ENCODE measurements at regions not wholly inside any gene's neighbourhood (a gene's known extent, or its start where the extent isn't known, plus 50 kb on each side); places are given as distances from the start of the nearest gene placed in this dataset.
A peak's percentile ranks its signal among the peaks of the same experiment; 100 is the strongest.

- H3K79me2 ChIP-seq (replicated peaks; ENCODE audit: insufficient read depth): no peaks in the 10 kb centered on the region
- peak overlapping the region; percentile 87 for H3K27ac Mint-ChIP-seq
- H3K9me2 ChIP-seq (ENCODE audit: insufficient read depth): peaks cover 4% of the 10 kb centered on the region; the same call in 1 of the 2 replicates
- H2AFZ ChIP-seq: no peak overlapping the region
- no peak overlapping the region for H3K4me2 ChIP-seq
- H3K36me3 Mint-ChIP-seq (ENCODE audit: low read depth): no peaks in the 10 kb centered on the region
- peaks cover 28% of the 10 kb centered on the region for H3K4me1 ChIP-seq (ENCODE audit: insufficient read depth)
- H3K4me3 ChIP-seq: no peak overlapping the region
- H3K4me3 Mint-ChIP-seq: no peak overlapping the region
- peaks cover 1% of the 10 kb centered on the region for H3K27me3 Mint-ChIP-seq (ENCODE audit: insufficient read depth, low read depth, poor library complexity)
- H3K27me3 ChIP-seq (ENCODE audit: insufficient read depth): no peaks in the 10 kb centered on the region
- H3K4me1 Mint-ChIP-seq: peaks cover 24% of the 10 kb centered on the region
- no peaks in the 10 kb centered on the region for H3K9me3 Mint-ChIP-seq
- no peaks in the 10 kb centered on the region for H3K36me3 ChIP-seq (ENCODE audit: insufficient read depth)
- H4K20me1 ChIP-seq (replicated peaks; ENCODE audit: insufficient read depth): no peaks in the 10 kb centered on the region
- TF ChIP-seq NANOG (IDR thresholded peaks at IDR 0.05; ENCODE audit: borderline replicate concordance) (no peak), JUNB (IDR thresholded peaks at IDR 0.05; ENCODE audit: unreplicated experiment) (no peak), POLR2AphosphoS5 (IDR thresholded peaks at IDR 0.05; ENCODE audit: low read depth) (no peak), CTCF (conservative IDR thresholded peaks at IDR 0.05; ENCODE audit: low read depth in 2 of 2) (no peak), ZNF114 (CRISPR knock-in tag; IDR thresholded peaks at IDR 0.05) (no peak), ETS1 (IDR thresholded peaks at IDR 0.05) (no peak), EZH2phosphoT487 (IDR thresholded peaks at IDR 0.05; ENCODE audit: unreplicated experiment) (no peak), STAT1 (IDR thresholded peaks at IDR 0.05; ENCODE audit: unreplicated experiment) (no peak), CREB1 (CRISPR knock-in tag; IDR thresholded peaks at IDR 0.05; ENCODE audit: low read depth) (no peak), EZH2 (IDR thresholded peaks at IDR 0.05; ENCODE audit: low read depth, unreplicated experiment) (no peak), ZNF331 (CRISPR knock-in tag; IDR thresholded peaks at IDR 0.05; ENCODE audit: low read depth) (no peak)
- TF ChIP-seq, protein P1, sequence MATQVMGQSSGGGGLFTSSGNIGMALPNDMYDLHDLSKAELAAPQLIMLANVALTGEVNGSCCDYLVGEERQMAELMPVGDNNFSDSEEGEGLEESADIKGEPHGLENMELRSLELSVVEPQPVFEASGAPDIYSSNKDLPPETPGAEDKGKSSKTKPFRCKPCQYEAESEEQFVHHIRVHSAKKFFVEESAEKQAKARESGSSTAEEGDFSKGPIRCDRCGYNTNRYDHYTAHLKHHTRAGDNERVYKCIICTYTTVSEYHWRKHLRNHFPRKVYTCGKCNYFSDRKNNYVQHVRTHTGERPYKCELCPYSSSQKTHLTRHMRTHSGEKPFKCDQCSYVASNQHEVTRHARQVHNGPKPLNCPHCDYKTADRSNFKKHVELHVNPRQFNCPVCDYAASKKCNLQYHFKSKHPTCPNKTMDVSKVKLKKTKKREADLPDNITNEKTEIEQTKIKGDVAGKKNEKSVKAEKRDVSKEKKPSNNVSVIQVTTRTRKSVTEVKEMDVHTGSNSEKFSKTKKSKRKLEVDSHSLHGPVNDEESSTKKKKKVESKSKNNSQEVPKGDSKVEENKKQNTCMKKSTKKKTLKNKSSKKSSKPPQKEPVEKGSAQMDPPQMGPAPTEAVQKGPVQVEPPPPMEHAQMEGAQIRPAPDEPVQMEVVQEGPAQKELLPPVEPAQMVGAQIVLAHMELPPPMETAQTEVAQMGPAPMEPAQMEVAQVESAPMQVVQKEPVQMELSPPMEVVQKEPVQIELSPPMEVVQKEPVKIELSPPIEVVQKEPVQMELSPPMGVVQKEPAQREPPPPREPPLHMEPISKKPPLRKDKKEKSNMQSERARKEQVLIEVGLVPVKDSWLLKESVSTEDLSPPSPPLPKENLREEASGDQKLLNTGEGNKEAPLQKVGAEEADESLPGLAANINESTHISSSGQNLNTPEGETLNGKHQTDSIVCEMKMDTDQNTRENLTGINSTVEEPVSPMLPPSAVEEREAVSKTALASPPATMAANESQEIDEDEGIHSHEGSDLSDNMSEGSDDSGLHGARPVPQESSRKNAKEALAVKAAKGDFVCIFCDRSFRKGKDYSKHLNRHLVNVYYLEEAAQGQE (IDR thresholded peaks at IDR 0.05; ENCODE audit: unreplicated experiment): no peak
- TF ChIP-seq, protein P2, sequence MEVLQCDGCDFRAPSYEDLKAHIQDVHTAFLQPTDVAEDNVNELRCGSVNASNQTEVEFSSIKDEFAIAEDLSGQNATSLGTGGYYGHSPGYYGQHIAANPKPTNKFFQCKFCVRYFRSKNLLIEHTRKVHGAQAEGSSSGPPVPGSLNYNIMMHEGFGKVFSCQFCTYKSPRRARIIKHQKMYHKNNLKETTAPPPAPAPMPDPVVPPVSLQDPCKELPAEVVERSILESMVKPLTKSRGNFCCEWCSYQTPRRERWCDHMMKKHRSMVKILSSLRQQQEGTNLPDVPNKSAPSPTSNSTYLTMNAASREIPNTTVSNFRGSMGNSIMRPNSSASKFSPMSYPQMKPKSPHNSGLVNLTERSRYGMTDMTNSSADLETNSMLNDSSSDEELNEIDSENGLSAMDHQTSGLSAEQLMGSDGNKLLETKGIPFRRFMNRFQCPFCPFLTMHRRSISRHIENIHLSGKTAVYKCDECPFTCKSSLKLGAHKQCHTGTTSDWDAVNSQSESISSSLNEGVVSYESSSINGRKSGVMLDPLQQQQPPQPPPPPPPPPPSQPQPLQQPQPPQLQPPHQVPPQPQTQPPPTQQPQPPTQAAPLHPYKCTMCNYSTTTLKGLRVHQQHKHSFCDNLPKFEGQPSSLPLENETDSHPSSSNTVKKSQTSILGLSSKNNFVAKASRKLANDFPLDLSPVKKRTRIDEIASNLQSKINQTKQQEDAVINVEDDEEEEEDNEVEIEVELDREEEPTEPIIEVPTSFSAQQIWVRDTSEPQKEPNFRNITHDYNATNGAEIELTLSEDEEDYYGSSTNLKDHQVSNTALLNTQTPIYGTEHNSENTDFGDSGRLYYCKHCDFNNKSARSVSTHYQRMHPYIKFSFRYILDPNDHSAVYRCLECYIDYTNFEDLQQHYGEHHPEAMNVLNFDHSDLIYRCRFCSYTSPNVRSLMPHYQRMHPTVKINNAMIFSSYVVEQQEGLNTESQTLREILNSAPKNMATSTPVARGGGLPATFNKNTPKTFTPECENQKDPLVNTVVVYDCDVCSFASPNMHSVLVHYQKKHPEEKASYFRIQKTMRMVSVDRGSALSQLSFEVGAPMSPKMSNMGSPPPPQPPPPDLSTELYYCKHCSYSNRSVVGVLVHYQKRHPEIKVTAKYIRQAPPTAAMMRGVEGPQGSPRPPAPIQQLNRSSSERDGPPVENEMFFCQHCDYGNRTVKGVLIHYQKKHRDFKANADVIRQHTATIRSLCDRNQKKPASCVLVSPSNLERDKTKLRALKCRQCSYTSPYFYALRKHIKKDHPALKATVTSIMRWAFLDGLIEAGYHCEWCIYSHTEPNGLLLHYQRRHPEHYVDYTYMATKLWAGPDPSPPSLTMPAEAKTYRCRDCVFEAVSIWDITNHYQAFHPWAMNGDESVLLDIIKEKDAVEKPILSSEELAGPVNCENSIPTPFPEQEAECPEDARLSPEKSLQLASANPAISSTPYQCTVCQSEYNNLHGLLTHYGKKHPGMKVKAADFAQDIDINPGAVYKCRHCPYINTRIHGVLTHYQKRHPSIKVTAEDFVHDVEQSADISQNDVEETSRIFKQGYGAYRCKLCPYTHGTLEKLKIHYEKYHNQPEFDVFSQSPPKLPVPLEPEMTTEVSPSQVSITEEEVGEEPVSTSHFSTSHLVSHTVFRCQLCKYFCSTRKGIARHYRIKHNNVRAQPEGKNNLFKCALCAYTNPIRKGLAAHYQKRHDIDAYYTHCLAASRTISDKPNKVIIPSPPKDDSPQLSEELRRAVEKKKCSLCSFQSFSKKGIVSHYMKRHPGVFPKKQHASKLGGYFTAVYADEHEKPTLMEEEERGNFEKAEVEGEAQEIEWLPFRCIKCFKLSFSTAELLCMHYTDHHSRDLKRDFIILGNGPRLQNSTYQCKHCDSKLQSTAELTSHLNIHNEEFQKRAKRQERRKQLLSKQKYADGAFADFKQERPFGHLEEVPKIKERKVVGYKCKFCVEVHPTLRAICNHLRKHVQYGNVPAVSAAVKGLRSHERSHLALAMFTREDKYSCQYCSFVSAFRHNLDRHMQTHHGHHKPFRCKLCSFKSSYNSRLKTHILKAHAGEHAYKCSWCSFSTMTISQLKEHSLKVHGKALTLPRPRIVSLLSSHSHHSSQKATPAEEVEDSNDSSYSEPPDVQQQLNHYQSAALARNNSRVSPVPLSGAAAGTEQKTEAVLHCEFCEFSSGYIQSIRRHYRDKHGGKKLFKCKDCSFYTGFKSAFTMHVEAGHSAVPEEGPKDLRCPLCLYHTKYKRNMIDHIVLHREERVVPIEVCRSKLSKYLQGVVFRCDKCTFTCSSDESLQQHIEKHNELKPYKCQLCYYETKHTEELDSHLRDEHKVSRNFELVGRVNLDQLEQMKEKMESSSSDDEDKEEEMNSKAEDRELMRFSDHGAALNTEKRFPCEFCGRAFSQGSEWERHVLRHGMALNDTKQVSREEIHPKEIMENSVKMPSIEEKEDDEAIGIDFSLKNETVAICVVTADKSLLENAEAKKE (CRISPR knock-in tag; IDR thresholded peaks at IDR 0.05): no peak
- H3F3A ChIP-seq (replicated peaks; ENCODE audit: low read depth): no peaks in the 10 kb centered on the region
- no peak for ATAC-seq
- no peak overlapping the region for H3K27ac ChIP-seq (ENCODE audit: low read depth)
- no peak for DNase-seq (ENCODE audit: low spot score)
Measured at GRCh38 chr11:26144911-26145310, 187.0 kb upstream of the ANO3 start.

Data from GM23338 (cell line).